HepG2 (cell line): ENCODE measurements at regions not wholly inside any gene's neighbourhood (a gene's known extent, or its start where the extent isn't known, plus 50 kb on each side); places are given as distances from the start of the nearest gene placed in this dataset.

Experiments used
- ATAC-seq: fragments of 200-7000 bp; cut with Tn5 transposase; 3 replicates; pipeline ENCODE4 v1.9.1; 2020; ENCODE audit warnings: mild to moderate bottlenecking, moderate library complexity
- BruUV-seq: library from RNA; stranded (reverse); fragments of 400-500 nt; replicated peaks from 2 replicates; lab custom pipeline; 2021; lab: Mats Ljungman, UMichigan
- CTCF ChIA-PET: fragments of 300-600 bp; formaldehyde crosslinking; extraction: SDS; loops from one replicate; lab custom pipeline; 2021; ENCODE audit warnings: low total read pairs, inconsistent platforms, low intra/inter-chr PET ratio; lab: Yijun Ruan, JAX
- POLR2A ChIA-PET: fragments of 350-600 bp; sonication (Branson Sonifier 250); formaldehyde crosslinking; loops from one replicate; lab custom pipeline; 2020; ENCODE audit warnings: antibody characterized with exemption, inconsistent platforms; lab: Yijun Ruan, JAX
- DNase-seq: peaks from one replicate; pipeline ENCODE4 v3.0.0-alpha.2; 2015; ENCODE audit warnings: low spot score
- FAIRE-seq: peaks from 3 replicates; lab custom pipeline; 2011; peaks lifted over from hg19 to GRCh38; lab: Jason Lieb, UNC
- H2AFZ ChIP-seq: one replicate; pipeline ENCODE4 v1.6.1; 2011; ENCODE audit warnings: low read length, inconsistent platforms
- H3K27ac ChIP-seq: fragments of 300-600 bp; 3 replicates; pipeline ENCODE4 v1.8.0; 2011; ENCODE audit warnings: mixed run types, mild to moderate bottlenecking, mixed read lengths, low read length, inconsistent platforms; ENCODE audit not compliant: insufficient read depth; ENCODE audit errors: extremely low read length
- H3K27me3 ChIP-seq, 2 experiments: fragments of 200-600 bp in 1 of 2; 2 replicates in 1 of 2; 3 replicates in 1 of 2; pipeline versions ENCODE4 v1.6.0 to v1.8.0; 2011; ENCODE audit warnings: low read length in 2 of 2, mild to moderate bottlenecking in 2 of 2, moderate library complexity in 2 of 2, inconsistent platforms in 1 of 2; ENCODE audit not compliant: insufficient read depth in 2 of 2, control insufficient read depth in 1 of 2
- H3K36me3 ChIP-seq, 2 experiments: fragments of 200-600 bp in 1 of 2; replicated peaks in 1 of 2; 2 replicates in 1 of 2; 3 replicates in 1 of 2; pipeline versions ENCODE4 v1.5.1 to v1.8.0; 2011; ENCODE audit warnings: low read length in 2 of 2, inconsistent platforms in 1 of 2; ENCODE audit not compliant: insufficient read depth in 2 of 2, control insufficient read depth in 1 of 2
- H3K4me1 ChIP-seq: 2 replicates; pipeline ENCODE4 v1.5.1; 2012; ENCODE audit warnings: low read length, inconsistent platforms; ENCODE audit not compliant: insufficient read depth
- H3K4me2 ChIP-seq: 2 replicates; pipeline ENCODE4 v1.6.0; 2011; ENCODE audit warnings: low read depth, low read length, inconsistent platforms
- H3K4me3 ChIP-seq, 3 experiments: fragments of 200-600 bp in 1 of 3; sonication (generic), shearing (Covaris generic) in 1 of 3; replicated peaks in 1 of 3; 2 replicates each; pipeline ENCODE4 v1.5.1; 2011 to 2016; ENCODE audit warnings: low read length in 3 of 3, inconsistent platforms in 2 of 3, low read depth in 2 of 3, mild to moderate bottlenecking in 2 of 3, control low read depth in 1 of 3, mixed read lengths in 1 of 3; ENCODE audit not compliant: insufficient read depth in 1 of 3
- H3K79me2 ChIP-seq: one replicate; pipeline ENCODE4 v1.6.1; 2011; ENCODE audit warnings: low read length, inconsistent platforms; ENCODE audit not compliant: insufficient read depth
- H3K9ac ChIP-seq: 2 replicates; pipeline ENCODE4 v1.6.0; 2011; ENCODE audit warnings: mild to moderate bottlenecking, low read depth, low read length, inconsistent platforms; ENCODE audit not compliant: insufficient read depth
- H3K9me3 ChIP-seq: 2 replicates; pipeline ENCODE4 v1.5.1; 2012; ENCODE audit warnings: mild to moderate bottlenecking, low read length
- H4K20me1 ChIP-seq: 2 replicates; pipeline ENCODE4 v1.6.0; 2011; ENCODE audit warnings: inconsistent platforms, mild to moderate bottlenecking, low read length, moderate library complexity; ENCODE audit not compliant: insufficient read depth
- CREM ChIP-seq, 2 experiments: sonication (generic) in 1 of 2; formaldehyde crosslinking in 1 of 2; IDR thresholded peaks; 2 replicates each; pipeline versions ENCODE4 v1.4.0 to v1.6.1; 2016 to 2020; ENCODE audit warnings: antibody characterized with exemption in 1 of 2, mild to moderate bottlenecking in 1 of 2, missing genetic modification reagents in 1 of 2
- FUBP1 ChIP-seq: sonication (generic); formaldehyde crosslinking; IDR thresholded peaks from 2 replicates; pipeline ENCODE4 v1.5.1; 2020; ENCODE audit warnings: missing genetic modification reagents, mild to moderate bottlenecking, borderline replicate concordance
- MTA1 ChIP-seq: sonication (generic); formaldehyde crosslinking; IDR thresholded peaks from 2 replicates; pipeline ENCODE4 v1.4.0; 2020; ENCODE audit warnings: missing genetic modification reagents, mild to moderate bottlenecking, borderline replicate concordance
- NFKB2 ChIP-seq: sonication (generic); formaldehyde crosslinking; IDR thresholded peaks from 2 replicates; pipeline ENCODE4 v1.4.0; 2020; ENCODE audit warnings: missing genetic modification reagents, borderline replicate concordance
- PRMT3 ChIP-seq: sonication (generic); formaldehyde crosslinking; IDR thresholded peaks from 2 replicates; pipeline ENCODE4 v1.8.1; 2022; ENCODE audit warnings: low read depth, mild to moderate bottlenecking, moderate library complexity, missing genetic modification reagents, borderline replicate concordance
- RFX5 ChIP-seq: IDR thresholded peaks from 2 replicates; pipeline ENCODE4 v1.6.1; 2011; ENCODE audit warnings: low read depth, low read length, improper control_type of control experiment
- SIX4 ChIP-seq: sonication (generic); formaldehyde crosslinking; IDR thresholded peaks from 2 replicates; pipeline ENCODE4 v1.4.0; 2020; ENCODE audit warnings: missing genetic modification reagents
- SP5 ChIP-seq: IDR thresholded peaks from 2 replicates; pipeline ENCODE4 v1.6.1; 2016; ENCODE audit warnings: low read depth, borderline replicate concordance
- TBX2 ChIP-seq: sonication (generic); formaldehyde crosslinking; IDR thresholded peaks from 2 replicates; pipeline ENCODE4 v1.5.0; 2020; ENCODE audit warnings: missing genetic modification reagents, mild to moderate bottlenecking, borderline replicate concordance
- ZBTB34 ChIP-seq: sonication (generic); formaldehyde crosslinking; IDR thresholded peaks from 2 replicates; pipeline ENCODE4 v1.8.0; 2022; ENCODE audit warnings: mild to moderate bottlenecking, missing genetic modification reagents
- ZNF138 ChIP-seq: sonication (generic); formaldehyde crosslinking; IDR thresholded peaks from 2 replicates; pipeline ENCODE4 v1.5.0; 2020; ENCODE audit warnings: mild to moderate bottlenecking, low read depth, missing genetic modification reagents
- ZNF34 ChIP-seq: sonication (generic); formaldehyde crosslinking; IDR thresholded peaks from 2 replicates; pipeline ENCODE4 v1.4.0; 2020; ENCODE audit warnings: mild to moderate bottlenecking, missing genetic modification reagents, borderline replicate concordance
- in situ Hi-C: cut with HindIII; loops from 2 replicates; pipeline ENCODE4 v1.10.0; 2017; ENCODE audit warnings: low pct_unique_long_range_greater_than_20kb; ENCODE audit not compliant: extremely low pct_ligation_motif_present
- intact Hi-C: fragments of 100-400 bp; cut with micrococcal nuclease; formaldehyde crosslinking; loops from one replicate; pipeline ENCODE4 v1.10.0; 2022; ENCODE audit not compliant: unreplicated experiment

GRCh38 chr2:150379166-150379565 is 108.3 kb downstream of the RND3 start:
- POLR2A ChIA-PET: no interaction called here
- no peaks in the 10 kb centered on the region for H3K36me3 ChIP-seq
- peaks cover 91% of the 10 kb centered on the region for H3K9me3 ChIP-seq
- no peak overlapping the region for H3K4me2 ChIP-seq
- no peak for ATAC-seq
- CTCF ChIA-PET: no interaction called here
- H4K20me1 ChIP-seq: no peaks in the 10 kb centered on the region
- H3K79me2 ChIP-seq: no peaks in the 10 kb centered on the region
- TF ChIP-seq MTA1 (CRISPR knock-in tag) (no peak), SIX4 (CRISPR knock-in tag) (no peak), ZNF34 (CRISPR knock-in tag) (no peak), CREM (IDR thresholded peaks at IDR 0.05) (no peak), CREM (CRISPR knock-in tag; IDR thresholded peaks at IDR 0.05) (no peak), TBX2 (no peak), SP5 (no peak), PRMT3 (no peak), RFX5 (no peak), ZNF138 (CRISPR knock-in tag) (no peak), FUBP1 (no peak), ZBTB34 (CRISPR knock-in tag) (no peak), NFKB2 (CRISPR knock-in tag) (no peak)
- no peak for FAIRE-seq
- no peak overlapping the region for H3K4me3 ChIP-seq
- no TSS peak for BruUV-seq
- no peak overlapping the region for H3K27ac ChIP-seq
- in situ Hi-C loops (no loop called here), intact Hi-C loops (no loop called here)
- no peak overlapping the region for H2AFZ ChIP-seq
- H3K4me1 ChIP-seq: no peaks in the 10 kb centered on the region
- no peak overlapping the region for H3K9ac ChIP-seq
- DNase-seq: no peak
- no peaks in the 10 kb centered on the region for H3K27me3 ChIP-seq
